Mesenchymal stem cell (in vitro differentiated cells and primary cell): ENCODE measurements at regions not wholly inside any gene's neighbourhood (a gene's known extent, or its start where the extent isn't known, plus 50 kb on each side); places are given as distances from the start of the nearest gene placed in this dataset.

Source experiments
- DNase-seq: peaks from one replicate; pipeline ENCODE4 v3.0.0-alpha.2; 2013
- H2AFZ ChIP-seq: one replicate; pipeline ENCODE4 v1.6.1; 2013; ENCODE audit warnings: low read depth, mild to moderate bottlenecking, control low read depth, inconsistent platforms, low read length, moderate library complexity
- H2AK5ac ChIP-seq: 2 replicates; pipeline ENCODE4 v1.6.1; 2013; ENCODE audit warnings: low read length, moderate library complexity, mild to moderate bottlenecking, inconsistent platforms; ENCODE audit not compliant: severe bottlenecking
- H2BK120ac ChIP-seq: one replicate; pipeline ENCODE4 v1.6.1; 2013; ENCODE audit warnings: low read depth, mild to moderate bottlenecking, inconsistent platforms, low read length, moderate library complexity
- H2BK12ac ChIP-seq, 2 experiments: one replicate each; pipeline ENCODE4 v1.6.1; 2013; ENCODE audit warnings: inconsistent platforms in 2 of 2, low read length in 2 of 2, mild to moderate bottlenecking in 2 of 2, moderate library complexity in 2 of 2, control low read depth in 1 of 2
- H2BK15ac ChIP-seq: one replicate; pipeline ENCODE4 v1.6.1; 2013; ENCODE audit warnings: mild to moderate bottlenecking, low read depth, inconsistent platforms; ENCODE audit not compliant: poor library complexity, severe bottlenecking
- H2BK5ac ChIP-seq: 2 replicates; pipeline ENCODE4 v1.6.1; 2013; ENCODE audit warnings: low read depth, mild to moderate bottlenecking, low read length, control low read depth, inconsistent platforms; ENCODE audit not compliant: poor library complexity, severe bottlenecking
- H3K14ac ChIP-seq, 2 experiments: one replicate each; pipeline ENCODE4 v1.6.1; 2013; ENCODE audit warnings: inconsistent platforms in 2 of 2, low read length in 2 of 2, control low read depth in 1 of 2, mild to moderate bottlenecking in 1 of 2, moderate library complexity in 1 of 2
- H3K18ac ChIP-seq, 2 experiments: one replicate each; pipeline ENCODE4 v1.6.1; 2013; ENCODE audit warnings: inconsistent platforms in 2 of 2, low read length in 2 of 2, control low read depth in 1 of 2, low read depth in 1 of 2, mild to moderate bottlenecking in 1 of 2
- H3K23ac ChIP-seq, 2 experiments: one replicate each; pipeline ENCODE4 v1.6.1; 2013; ENCODE audit warnings: inconsistent platforms in 2 of 2, low read length in 2 of 2, mild to moderate bottlenecking in 2 of 2, moderate library complexity in 2 of 2, control low read depth in 1 of 2
- H3K27ac ChIP-seq: 2 replicates; pipeline ENCODE4 v1.5.1; 2013; ENCODE audit warnings: mild to moderate bottlenecking, moderate library complexity, low read length, control low read depth, inconsistent platforms; ENCODE audit not compliant: poor library complexity, severe bottlenecking
- H3K27me3 ChIP-seq, 2 experiments: 2 replicates each; pipeline versions ENCODE4 v1.6.1 to v1.7.0; 2013; ENCODE audit warnings: low read length in 2 of 2, mild to moderate bottlenecking in 2 of 2, moderate library complexity in 2 of 2, control low read depth in 1 of 2, inconsistent platforms in 1 of 2; ENCODE audit not compliant: control insufficient read depth in 1 of 2, insufficient read depth in 1 of 2
- H3K36me3 ChIP-seq, 2 experiments: 2 replicates each; pipeline versions ENCODE4 v1.6.1 to v1.7.0; 2013; ENCODE audit warnings: low read length in 2 of 2, control low read depth in 1 of 2, inconsistent platforms in 1 of 2, low read depth in 1 of 2, mild to moderate bottlenecking in 1 of 2; ENCODE audit not compliant: insufficient read depth in 2 of 2, control insufficient read depth in 1 of 2
- H3K4ac ChIP-seq, 2 experiments: one replicate each; pipeline ENCODE4 v1.6.1; 2013; ENCODE audit warnings: inconsistent platforms in 2 of 2, low read length in 2 of 2, mild to moderate bottlenecking in 2 of 2, moderate library complexity in 2 of 2, control low read depth in 1 of 2, low read depth in 1 of 2
- H3K4me1 ChIP-seq: 2 replicates; pipeline ENCODE4 v1.6.1; 2013; ENCODE audit warnings: low read depth, low read length, control low read depth; ENCODE audit not compliant: control insufficient read depth, insufficient read depth
- H3K4me2 ChIP-seq: 2 replicates; pipeline ENCODE4 v1.6.1; 2013; ENCODE audit warnings: low read length, mild to moderate bottlenecking, inconsistent platforms; ENCODE audit not compliant: poor library complexity, severe bottlenecking
- H3K4me3 ChIP-seq, 2 experiments: 2 replicates each; pipeline versions ENCODE4 v1.5.1 to v1.7.0; 2013; ENCODE audit warnings: low read length in 2 of 2, mild to moderate bottlenecking in 2 of 2, control low read depth in 1 of 2, low read depth in 1 of 2; ENCODE audit not compliant: insufficient read depth in 1 of 2
- H3K79me1 ChIP-seq: replicated peaks from 2 replicates; pipeline ENCODE4 v1.6.1; 2013; ENCODE audit warnings: mild to moderate bottlenecking, control low read depth, low read length, inconsistent platforms; ENCODE audit not compliant: poor library complexity, severe bottlenecking
- H3K9ac ChIP-seq: 2 replicates; pipeline ENCODE4 v1.7.0; 2013; ENCODE audit warnings: mild to moderate bottlenecking, low read length, moderate library complexity
- H3K9me3 ChIP-seq: 2 replicates; pipeline ENCODE4 v1.7.0; 2013; ENCODE audit warnings: mild to moderate bottlenecking, low read length; ENCODE audit not compliant: control insufficient read depth
- H4K8ac ChIP-seq: one replicate; pipeline ENCODE4 v1.6.1; 2013; ENCODE audit warnings: inconsistent platforms, mild to moderate bottlenecking, low read length, moderate library complexity
- H4K91ac ChIP-seq: one replicate; pipeline ENCODE4 v1.6.1; 2013; ENCODE audit warnings: mild to moderate bottlenecking, low read length, inconsistent platforms
- WGBS: methylation state at CpG from one replicate; pipeline ENCODE4 v1.1.7; 2013; ENCODE audit warnings: mixed read lengths; 5-methylcytosine and 5-hydroxymethylcytosine counted together

- H3K4me1 ChIP-seq: no peaks in the 10 kb centered on the region
- H3K9me3 ChIP-seq: no peaks in the 10 kb centered on the region
- no peak overlapping the region for H3K27ac ChIP-seq
- no peak overlapping the region for H2BK120ac ChIP-seq
- no peak overlapping the region for H2BK12ac ChIP-seq
- no peak overlapping the region for H3K14ac ChIP-seq
- no peak overlapping the region for H2BK5ac ChIP-seq
- H3K4me3 ChIP-seq: no peak overlapping the region
- H4K8ac ChIP-seq: no peak overlapping the region
- H2BK15ac ChIP-seq: no peak overlapping the region
- H3K79me1 ChIP-seq: no peaks in the 10 kb centered on the region
- H4K91ac ChIP-seq: no peak overlapping the region
- H2AK5ac ChIP-seq: no peak overlapping the region
- no peaks in the 10 kb centered on the region for H3K36me3 ChIP-seq
- no peak for DNase-seq
- H3K23ac ChIP-seq: no peak overlapping the region
- H3K4ac ChIP-seq: no peak overlapping the region
- H3K4me2 ChIP-seq: no peak overlapping the region
- H2AFZ ChIP-seq: no peak overlapping the region
- 96% methylated on average over 6 of the region's 7 CpGs for WGBS
- no peak overlapping the region for H3K9ac ChIP-seq
- no peak overlapping the region for H3K18ac ChIP-seq
- H3K27me3 ChIP-seq: no peaks in the 10 kb centered on the region
Observed at GRCh38 chr1:173280899-173281660, 73.9 kb upstream of the TNFSF4 start.

- H2AK5ac ChIP-seq: no peak overlapping the region
- no peak overlapping the region for H3K9ac ChIP-seq
- H4K8ac ChIP-seq: no peak overlapping the region
- H3K4me3 ChIP-seq: no peak overlapping the region
- no peaks in the 10 kb centered on the region for H3K36me3 ChIP-seq
- H3K9me3 ChIP-seq: no peaks in the 10 kb centered on the region
- H3K4ac ChIP-seq: no peak overlapping the region
- no peak overlapping the region for H4K91ac ChIP-seq
- DNase-seq: no peak
- 95% methylated on average over 3 of the region's 3 CpGs for WGBS
- no peak overlapping the region for H2BK5ac ChIP-seq
- no peak overlapping the region for H3K14ac ChIP-seq
- no peaks in the 10 kb centered on the region for H3K79me1 ChIP-seq
- no peaks in the 10 kb centered on the region for H3K27me3 ChIP-seq
- H2BK12ac ChIP-seq: no peak overlapping the region
- H2BK120ac ChIP-seq: no peak overlapping the region
- no peak overlapping the region for H3K27ac ChIP-seq
- H2AFZ ChIP-seq: no peak overlapping the region
- no peak overlapping the region for H3K18ac ChIP-seq
- no peaks in the 10 kb centered on the region for H3K4me1 ChIP-seq
- H3K23ac ChIP-seq: no peak overlapping the region
- H3K4me2 ChIP-seq: no peak overlapping the region
- H2BK15ac ChIP-seq: no peak overlapping the region
Observed at GRCh38 chr1:173285048-173285447, 77.9 kb upstream of the TNFSF4 start.

GRCh38 chr1:173287785-173288184 lies 80.7 kb upstream of the TNFSF4 start:
- Histone ChIP-seq H4K8ac (no peak overlapping the region), H3K4me1 (no peaks in the 10 kb centered on the region), H4K91ac (no peak overlapping the region), H3K23ac (no peak overlapping the region), H2AFZ (no peak overlapping the region), H2BK120ac (no peak overlapping the region), H3K4me3 (no peak overlapping the region), H2BK15ac (no peak overlapping the region), H3K9ac (no peak overlapping the region), H3K4ac (no peak overlapping the region), H2AK5ac (no peak overlapping the region), H3K27me3 (no peaks in the 10 kb centered on the region), H3K4me2 (no peak overlapping the region), H3K9me3 (no peaks in the 10 kb centered on the region), H3K36me3 (no peaks in the 10 kb centered on the region), H3K27ac (no peak overlapping the region), H3K18ac (no peak overlapping the region), H3K14ac (no peak overlapping the region), H2BK12ac (no peak overlapping the region), H3K79me1 (no peaks in the 10 kb centered on the region), H2BK5ac (no peak overlapping the region)
- WGBS: 100% methylated on average over 1 of the region's 1 CpG
- no peak for DNase-seq

GRCh38 chr1:173293756-173294155 lies 86.6 kb upstream of the TNFSF4 start:
- Histone ChIP-seq H3K9me3 (no peaks in the 10 kb centered on the region), H3K23ac (no peak overlapping the region), H2AK5ac (no peak overlapping the region), H3K18ac (no peak overlapping the region), H2BK5ac (no peak overlapping the region), H3K27me3 (no peaks in the 10 kb centered on the region), H2BK15ac (no peak overlapping the region), H4K91ac (no peak overlapping the region), H3K27ac (no peak overlapping the region), H3K79me1 (no peaks in the 10 kb centered on the region), H3K4me3 (no peak overlapping the region), H3K4ac (no peak overlapping the region), H3K4me2 (no peak overlapping the region), H3K9ac (no peak overlapping the region), H3K36me3 (no peaks in the 10 kb centered on the region), H2BK12ac (no peak overlapping the region), H2AFZ (no peak overlapping the region), H2BK120ac (no peak overlapping the region), H3K4me1 (no peaks in the 10 kb centered on the region), H3K14ac (no peak overlapping the region), H4K8ac (no peak overlapping the region)
- no CpG with 5 or more reads among the region's 1 CpG for WGBS
- no peak for DNase-seq
